LoVo (cell line): ENCODE measurements at regions not wholly inside any gene's neighbourhood (a gene's known extent, or its start where the extent isn't known, plus 50 kb on each side); places are given as distances from the start of the nearest gene placed in this dataset.

Source experiments
- DNase-seq: peaks from one replicate; pipeline ENCODE4 v3.0.0-alpha.2; 2016; ENCODE audit warnings: low spot score

- DNase-seq, result no peak
These were observed 172.5 kb upstream of the MGAT5 start for GRCh38 chr2:134081238-134081938.

- DNase-seq, result no peak
These were observed 170.3 kb upstream of the MGAT5 start for GRCh38 chr2:134083548-134083947.

GRCh38 chr2:134086594-134087219 is 167.2 kb upstream of the MGAT5 start:
- no peak for DNase-seq

GRCh38 chr2:134087371-134087921 is 166.4 kb upstream of the MGAT5 start:
- no peak for DNase-seq

DNA sequence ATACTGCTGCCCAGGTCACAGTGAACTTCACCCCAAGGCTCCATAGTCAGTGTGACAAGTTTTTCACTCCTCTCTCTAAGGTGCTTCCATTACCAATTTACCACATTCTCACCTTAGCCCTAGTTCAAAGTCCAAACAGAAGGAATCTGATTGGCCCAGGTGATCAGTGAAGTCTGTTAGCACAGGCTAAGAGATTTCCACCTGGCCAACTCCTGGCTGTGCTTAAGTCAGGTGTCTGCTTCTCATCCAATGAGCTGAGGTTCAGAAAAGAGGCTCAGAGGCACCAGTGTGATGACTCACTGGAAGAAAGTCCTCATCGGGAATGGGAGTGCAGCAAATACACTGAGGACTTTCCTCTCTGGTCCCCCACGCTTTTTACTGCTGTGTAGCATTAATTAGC is 164.4 kb upstream of the MGAT5 start:
- no peak for DNase-seq

DNA sequence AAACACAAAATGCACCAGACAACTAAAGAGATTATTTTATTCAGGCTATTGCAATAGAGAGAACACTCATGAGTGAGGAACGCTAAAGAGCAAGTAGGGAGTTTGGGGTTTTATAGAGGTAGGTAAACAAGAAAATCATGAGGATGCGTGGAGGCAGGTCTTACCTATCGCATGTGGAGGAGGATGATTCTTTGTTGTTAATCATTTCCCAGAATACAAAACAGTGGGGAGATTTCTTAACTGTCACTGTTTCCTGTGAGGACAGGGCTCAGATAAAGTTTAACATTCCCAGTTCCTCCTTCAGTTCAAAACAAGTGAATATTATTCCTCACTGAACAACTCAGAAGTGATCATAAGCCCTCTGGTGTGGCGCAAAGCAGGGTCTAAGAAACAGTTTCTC is 156.1 kb upstream of the MGAT5 start:
- DNase-seq, result no peak

DNA sequence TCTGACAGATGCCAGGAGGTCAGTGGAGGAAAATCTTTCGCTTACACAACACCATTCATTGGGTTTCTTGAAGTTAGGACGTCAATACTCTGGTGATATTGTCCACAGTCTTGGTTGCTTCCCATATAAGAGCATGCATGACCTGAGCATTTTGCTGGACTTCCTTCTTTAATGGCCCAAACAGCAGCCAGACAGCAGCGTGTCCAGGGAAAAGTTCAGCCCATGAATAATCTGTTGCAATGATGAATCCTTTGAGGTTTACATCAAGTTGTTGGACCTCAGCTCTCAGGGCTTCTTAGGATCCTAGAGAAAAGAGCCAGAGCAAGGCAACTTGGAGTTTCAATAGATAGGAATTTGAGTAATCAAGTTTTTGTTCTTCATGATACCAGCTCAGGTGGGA is 155.6 kb upstream of the MGAT5 start:
- DNase-seq, result no peak

DNA sequence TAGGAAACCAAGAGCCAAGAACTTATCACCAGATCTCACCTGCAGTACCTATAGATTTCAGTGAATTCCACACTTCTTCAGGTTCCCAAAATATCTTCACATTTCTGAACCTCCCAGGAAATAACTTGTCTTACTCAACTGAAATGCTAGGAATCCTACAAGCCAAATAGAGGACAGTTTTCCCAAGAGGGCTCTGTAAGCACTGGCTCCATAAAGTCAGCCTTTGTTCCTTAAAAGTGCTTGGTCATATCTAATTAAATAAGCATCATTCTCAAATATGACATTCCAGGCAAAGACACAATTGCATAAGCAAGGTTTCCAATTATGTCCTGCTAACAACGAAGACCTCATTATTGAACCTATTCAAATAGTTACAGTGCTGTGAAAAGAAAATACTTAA is 154.6 kb upstream of the MGAT5 start:
- no peak for DNase-seq

DNA sequence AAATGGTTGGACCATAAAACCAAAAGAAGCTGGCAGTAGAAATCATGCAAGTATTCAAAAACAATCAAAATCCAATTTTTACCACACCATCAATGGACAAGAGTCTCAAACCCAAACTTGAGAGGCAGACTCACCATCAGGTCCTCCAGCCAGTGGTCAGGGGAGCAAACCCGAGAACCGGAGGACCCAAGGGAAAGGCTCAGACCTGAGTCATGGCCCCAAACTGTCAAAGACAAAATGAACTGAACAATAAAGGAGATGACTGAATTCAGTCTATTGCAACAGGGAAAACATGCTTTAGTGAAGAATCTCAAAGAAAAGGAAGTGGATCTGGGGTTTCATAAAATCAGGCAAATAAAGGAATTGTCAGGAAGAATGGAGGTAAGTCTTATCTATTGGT is 150.7 kb upstream of the MGAT5 start:
- no peak for DNase-seq

DNA sequence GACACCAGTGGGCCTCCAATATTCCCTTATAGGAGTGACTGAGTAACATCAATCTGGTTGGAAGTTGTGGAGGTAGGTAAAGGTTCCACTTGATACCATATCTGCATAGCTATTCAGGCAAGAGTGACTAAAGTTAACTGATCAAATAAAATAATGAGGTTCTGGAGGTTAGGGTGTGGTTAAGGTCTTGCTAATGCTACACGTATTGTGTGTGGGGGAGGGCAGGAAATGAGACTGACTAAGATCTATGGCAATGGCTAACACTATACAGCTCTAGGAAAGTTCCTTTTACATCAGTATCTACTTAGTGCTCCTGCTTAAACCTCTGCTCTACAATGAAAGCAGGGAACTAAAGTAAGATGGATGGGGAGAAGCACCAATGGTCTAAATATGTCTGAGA is 149.1 kb upstream of the MGAT5 start:
- DNase-seq, result no peak

DNA sequence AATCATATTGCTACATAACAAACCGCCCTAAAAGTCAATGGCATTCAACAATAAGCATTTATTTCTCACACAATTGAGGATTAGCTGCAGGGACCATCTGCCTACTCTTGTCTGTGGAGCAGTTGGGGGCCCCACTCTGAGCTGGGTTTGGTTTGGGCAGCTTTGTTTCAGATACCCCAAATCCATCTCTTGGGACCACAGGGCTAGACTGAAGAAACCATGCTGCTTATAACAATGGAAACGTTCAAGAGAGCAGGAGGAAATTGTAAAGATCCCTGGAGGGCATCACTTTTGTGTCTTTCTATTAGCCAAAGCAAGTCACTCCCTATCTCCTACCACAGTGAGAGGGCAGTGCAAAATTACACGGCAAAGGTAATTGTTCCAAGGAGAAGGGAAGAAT is 146.5 kb upstream of the MGAT5 start:
- no peak for DNase-seq

- no peak for DNase-seq
These were observed 145.8 kb upstream of the MGAT5 start for GRCh38 chr2:134108113-134108512.

DNA sequence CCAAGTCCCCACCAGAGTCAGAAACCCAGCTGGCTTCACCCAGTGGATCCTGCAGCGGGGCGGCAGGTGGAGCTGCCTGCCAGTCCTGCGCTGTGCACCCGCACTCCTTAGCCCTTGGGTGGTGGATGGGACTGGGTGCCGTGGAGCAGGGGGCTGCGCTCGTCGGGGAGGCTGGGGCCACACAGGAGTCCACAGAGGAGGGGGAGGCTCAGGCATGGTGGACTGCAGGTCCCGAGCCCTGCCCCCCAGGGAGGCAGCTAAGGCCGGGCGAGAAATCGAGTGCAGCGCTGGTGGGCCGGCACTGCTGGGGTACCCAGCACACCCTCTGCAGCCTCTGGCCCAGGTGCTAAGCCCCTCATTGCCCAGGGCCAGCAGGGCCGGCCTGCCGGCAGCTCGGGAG is 144.6 kb upstream of the MGAT5 start:
- no peak for DNase-seq

GRCh38 chr2:134109725-134110124 is 144.1 kb upstream of the MGAT5 start:
- no peak for DNase-seq

DNA sequence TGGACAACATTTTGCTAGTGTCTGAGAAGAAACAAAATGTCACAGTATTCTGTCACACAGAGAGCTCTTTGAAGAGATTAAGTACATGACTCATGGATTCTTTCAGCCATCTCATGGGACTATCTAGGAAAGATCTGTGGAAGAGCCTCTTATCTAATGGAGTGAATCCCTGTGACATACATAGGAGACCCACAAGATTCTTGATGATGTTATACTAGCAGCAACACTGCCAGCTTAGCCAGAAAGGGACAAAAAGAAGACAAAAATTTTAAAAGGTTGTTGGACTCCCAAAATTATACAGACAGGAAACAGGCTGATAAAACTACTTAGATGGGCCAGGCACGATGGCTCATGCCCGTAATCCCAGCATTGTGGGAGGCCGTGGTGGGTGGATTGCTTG is 143.3 kb upstream of the MGAT5 start:
- DNase-seq, result no peak

GRCh38 chr2:134117676-134118075 is 136.2 kb upstream of the MGAT5 start:
- no peak for DNase-seq

- peak; percentile 87 for DNase-seq
These were observed 135.4 kb upstream of the MGAT5 start for GRCh38 chr2:134118279-134119116.

DNA sequence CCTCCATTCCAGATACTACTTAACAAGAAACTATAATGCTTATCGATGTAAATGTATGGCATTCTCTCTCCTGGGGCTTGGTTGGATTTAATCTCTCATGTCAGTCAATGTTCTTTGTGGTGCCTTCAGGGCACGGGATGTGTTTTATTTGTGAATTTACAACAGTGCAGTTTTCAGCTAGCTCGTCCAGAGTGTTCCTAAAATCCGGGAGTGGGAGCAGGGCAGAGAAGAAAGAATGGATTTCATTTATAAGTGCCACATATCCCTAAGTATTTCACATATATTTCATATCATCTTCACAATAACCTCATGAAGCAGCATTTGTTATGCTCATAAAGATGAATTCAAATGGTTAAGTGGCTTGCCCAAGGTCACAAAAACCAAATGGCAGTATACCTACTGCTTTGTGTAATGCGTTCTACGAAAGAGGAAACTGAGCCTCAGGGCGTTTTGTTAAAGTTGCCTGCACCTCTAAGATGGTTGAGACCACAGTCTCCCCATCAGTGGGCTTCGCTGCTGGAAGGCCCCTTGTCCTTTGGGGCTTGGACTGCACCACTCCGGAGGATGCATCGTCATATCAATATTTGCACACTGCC is 134.7 kb upstream of the MGAT5 start:
- no peak for DNase-seq

GRCh38 chr2:134119713-134120405 is 134.0 kb upstream of the MGAT5 start:
- peak; percentile 91 for DNase-seq

- no peak for DNase-seq
These were observed 133.5 kb upstream of the MGAT5 start for GRCh38 chr2:134120406-134120732.

DNA sequence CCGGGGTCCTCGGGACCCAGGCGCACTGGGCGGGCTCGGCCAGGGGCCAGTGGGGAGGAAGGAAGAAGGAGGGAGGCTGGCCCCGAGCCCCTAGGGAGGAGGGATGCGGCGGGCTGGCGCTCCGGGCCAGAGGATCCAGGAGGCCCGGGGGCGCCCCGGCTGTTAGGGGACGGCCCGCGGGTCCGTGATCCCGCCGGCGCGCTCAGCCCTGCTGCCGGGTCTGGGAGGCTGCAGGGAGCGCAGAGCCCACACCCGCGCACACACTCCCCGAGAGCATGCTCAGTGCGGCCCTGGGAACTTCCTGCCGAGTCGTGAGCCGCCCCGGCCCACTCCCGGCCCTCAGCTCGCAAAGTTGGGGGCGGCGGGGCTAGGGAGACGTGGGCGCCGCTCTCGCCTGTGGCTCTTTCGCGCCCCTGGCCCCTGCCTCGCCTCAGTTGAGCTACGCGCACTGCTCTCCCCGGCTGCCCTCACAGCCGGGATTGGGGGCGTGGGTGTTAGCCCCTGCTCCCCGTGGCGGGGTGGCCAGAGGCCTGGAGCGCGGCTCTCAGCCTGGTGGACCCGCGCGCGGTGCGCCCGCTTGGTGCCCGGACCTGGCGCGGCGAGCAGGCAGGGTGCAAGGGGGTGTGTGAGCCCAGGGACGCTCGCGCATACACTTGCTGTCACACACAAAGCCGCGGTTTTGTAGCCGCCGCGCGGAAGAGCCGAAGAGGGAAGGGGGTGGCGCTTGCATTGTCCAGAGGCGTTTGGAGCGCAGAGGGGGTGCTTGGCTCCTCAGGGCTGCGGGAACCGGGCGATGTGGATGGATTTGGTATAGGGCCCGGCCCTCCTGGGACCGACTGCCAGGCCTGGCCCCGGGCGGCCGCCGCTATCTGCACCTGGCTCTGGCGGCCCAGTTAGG is 132.9 kb upstream of the MGAT5 start:
- peak; percentile 43 for DNase-seq
